ENCODE measurements at regions not wholly inside any gene's neighbourhood (a gene's known extent, or its start where the extent isn't known, plus 50 kb on each side); places are given as distances from the start of the nearest gene placed in this dataset.

- Histone ChIP-seq H3F3A (ENCODE audit: low read depth) (no peaks in the 10 kb centered on the region), H3K36me3 (ENCODE audit: insufficient read depth, low read length) (no peaks in the 10 kb centered on the region), H4K20me1 (ENCODE audit: insufficient read depth, low read length, poor library complexity, severe bottlenecking) (no peaks in the 10 kb centered on the region), H3K4me2 (ENCODE audit: low read depth, low read length, poor library complexity, severe bottlenecking) (no peak overlapping the region), H3K27me3 (ENCODE audit: insufficient read depth, low read length, poor library complexity, severe bottlenecking) (no peaks in the 10 kb centered on the region), H2AFZ (ENCODE audit: low read length) (no peak overlapping the region), H3K9me2 (replicated peaks; ENCODE audit: low read depth, low read length) (no peaks in the 10 kb centered on the region), H3K4me1 (ENCODE audit: insufficient read depth, low read length, poor library complexity, severe bottlenecking) (no peaks in the 10 kb centered on the region), H3K4me3 (ENCODE audit: low read length, poor library complexity, severe bottlenecking) (no peak overlapping the region), H3K79me2 (ENCODE audit: insufficient read depth, low read length) (no peaks in the 10 kb centered on the region), H3K9me3 (ENCODE audit: insufficient read depth, low read depth, low read length) (no peaks in the 10 kb centered on the region), H3K9ac (ENCODE audit: low read depth, low read length, poor library complexity, severe bottlenecking) (no peak overlapping the region)
- TF ChIP-seq CTCF (conservative IDR thresholded peaks at IDR 0.05; ENCODE audit: low read length) (no peak), EZH2phosphoT487 (IDR thresholded peaks at IDR 0.05; ENCODE audit: borderline replicate concordance) (no peak)
These were observed 372.0 kb downstream of the ARHGEF28 start for GRCh38 chr5:73997960-73998359.

GRCh38 chr5:73996151-73996755, 370.3 kb downstream of the ARHGEF28 start:
- TF ChIP-seq CTCF (conservative IDR thresholded peaks at IDR 0.05; ENCODE audit: low read length): no peak
- no peak for TF ChIP-seq EZH2phosphoT487 (IDR thresholded peaks at IDR 0.05; ENCODE audit: borderline replicate concordance)
- Histone ChIP-seq H3K4me1 (ENCODE audit: insufficient read depth, low read length, poor library complexity, severe bottlenecking) (no peaks in the 10 kb centered on the region), H3K36me3 (ENCODE audit: insufficient read depth, low read length) (no peaks in the 10 kb centered on the region), H3K4me3 (ENCODE audit: low read length, poor library complexity, severe bottlenecking) (no peak overlapping the region), H3F3A (ENCODE audit: low read depth) (no peaks in the 10 kb centered on the region), H3K9me3 (ENCODE audit: insufficient read depth, low read depth, low read length) (no peaks in the 10 kb centered on the region), H3K79me2 (ENCODE audit: insufficient read depth, low read length) (no peaks in the 10 kb centered on the region), H3K9me2 (replicated peaks; ENCODE audit: low read depth, low read length) (no peaks in the 10 kb centered on the region), H3K27me3 (ENCODE audit: insufficient read depth, low read length, poor library complexity, severe bottlenecking) (no peaks in the 10 kb centered on the region), H3K9ac (ENCODE audit: low read depth, low read length, poor library complexity, severe bottlenecking) (no peak overlapping the region), H3K4me2 (ENCODE audit: low read depth, low read length, poor library complexity, severe bottlenecking) (no peak overlapping the region), H4K20me1 (ENCODE audit: insufficient read depth, low read length, poor library complexity, severe bottlenecking) (no peaks in the 10 kb centered on the region), H2AFZ (ENCODE audit: low read length) (no peak overlapping the region)

GRCh38 chr5:73994963-73995362, 369.0 kb downstream of the ARHGEF28 start:
- H4K20me1 ChIP-seq (ENCODE audit: insufficient read depth, low read length, poor library complexity, severe bottlenecking): no peaks in the 10 kb centered on the region
- no peaks in the 10 kb centered on the region for H3K36me3 ChIP-seq (ENCODE audit: insufficient read depth, low read length)
- no peak for TF ChIP-seq EZH2phosphoT487 (IDR thresholded peaks at IDR 0.05; ENCODE audit: borderline replicate concordance)
- TF ChIP-seq CTCF (conservative IDR thresholded peaks at IDR 0.05; ENCODE audit: low read length): no peak
- H3K9me3 ChIP-seq (ENCODE audit: insufficient read depth, low read depth, low read length): no peaks in the 10 kb centered on the region
- no peak overlapping the region for H2AFZ ChIP-seq (ENCODE audit: low read length)
- no peak overlapping the region for H3K9ac ChIP-seq (ENCODE audit: low read depth, low read length, poor library complexity, severe bottlenecking)
- peaks cover 8% of the 10 kb centered on the region for H3K4me1 ChIP-seq (ENCODE audit: insufficient read depth, low read length, poor library complexity, severe bottlenecking)
- H3F3A ChIP-seq (ENCODE audit: low read depth): no peaks in the 10 kb centered on the region
- no peaks in the 10 kb centered on the region for H3K9me2 ChIP-seq (replicated peaks; ENCODE audit: low read depth, low read length)
- H3K27me3 ChIP-seq (ENCODE audit: insufficient read depth, low read length, poor library complexity, severe bottlenecking): no peaks in the 10 kb centered on the region
- no peaks in the 10 kb centered on the region for H3K79me2 ChIP-seq (ENCODE audit: insufficient read depth, low read length)
- no peak overlapping the region for H3K4me2 ChIP-seq (ENCODE audit: low read depth, low read length, poor library complexity, severe bottlenecking)
- H3K4me3 ChIP-seq (ENCODE audit: low read length, poor library complexity, severe bottlenecking): no peak overlapping the region

All from Loucy (cell line).